ENCODE measurements at regions not wholly inside any gene's neighbourhood (a gene's known extent, or its start where the extent isn't known, plus 50 kb on each side); places are given as distances from the start of the nearest gene placed in this dataset.
A peak's percentile ranks its signal among the peaks of the same experiment; 100 is the strongest.
"Not testable (repeated sequence)": the region's sequence is repeated elsewhere in the genome, so short reads cannot be mapped to it uniquely, and the experiment has no call there.

- DNase-seq (ENCODE audit: low read depth in 4 of 4, low spot score in 3 of 4): no peak
Observed at GRCh38 chr12:116687888-116688287, 50.0 kb downstream of the SPRING1 start.

GRCh38 chr12:116684891-116685290, 53.0 kb downstream of the SPRING1 start:
- no peak for DNase-seq (ENCODE audit: low read depth in 4 of 4, low spot score in 3 of 4)

- no peak for DNase-seq (ENCODE audit: low read depth in 4 of 4, low spot score in 3 of 4)
Observed at GRCh38 chr12:116677202-116677661, 60.6 kb downstream of the SPRING1 start.

- DNase-seq (ENCODE audit: low read depth in 4 of 4, low spot score in 3 of 4): no peak
Observed at GRCh38 chr12:116675339-116676107, 62.3 kb downstream of the SPRING1 start.

DNA sequence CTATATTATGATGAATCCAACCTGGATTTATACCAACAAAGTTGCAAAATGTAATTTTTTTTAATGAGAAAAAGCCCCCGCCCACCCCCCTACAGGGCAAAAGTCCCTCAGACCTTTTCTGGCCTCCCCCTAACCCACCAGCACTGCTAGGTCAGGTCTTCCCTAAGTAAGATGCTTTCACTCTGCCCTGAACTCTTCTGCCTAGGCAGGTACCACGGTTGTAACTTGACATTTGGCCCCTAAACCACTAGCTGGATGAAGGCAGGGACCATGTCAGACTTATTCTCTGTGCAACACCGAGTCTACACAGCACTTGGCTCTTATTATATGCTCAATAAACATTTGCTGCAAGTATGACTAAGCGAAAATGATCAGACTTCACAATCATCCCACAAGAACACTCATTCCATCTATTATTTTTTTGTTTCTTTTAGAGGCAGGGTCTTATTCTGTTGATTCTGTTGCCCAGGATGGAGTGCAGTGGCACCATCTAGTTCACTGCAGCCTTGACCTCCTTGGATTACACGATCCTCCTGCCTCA, 63.2 kb downstream of the SPRING1 start:
- no peak for DNase-seq (ENCODE audit: low read depth in 4 of 4, low spot score in 3 of 4)

GRCh38 chr12:116673681-116674111, 64.2 kb downstream of the SPRING1 start:
- no peak for DNase-seq (ENCODE audit: low read depth in 4 of 4, low spot score in 3 of 4)

GRCh38 chr12:116672842-116673516, 64.9 kb downstream of the SPRING1 start:
- DNase-seq (ENCODE audit: low read depth in 4 of 4, low spot score in 3 of 4): no peak

DNA sequence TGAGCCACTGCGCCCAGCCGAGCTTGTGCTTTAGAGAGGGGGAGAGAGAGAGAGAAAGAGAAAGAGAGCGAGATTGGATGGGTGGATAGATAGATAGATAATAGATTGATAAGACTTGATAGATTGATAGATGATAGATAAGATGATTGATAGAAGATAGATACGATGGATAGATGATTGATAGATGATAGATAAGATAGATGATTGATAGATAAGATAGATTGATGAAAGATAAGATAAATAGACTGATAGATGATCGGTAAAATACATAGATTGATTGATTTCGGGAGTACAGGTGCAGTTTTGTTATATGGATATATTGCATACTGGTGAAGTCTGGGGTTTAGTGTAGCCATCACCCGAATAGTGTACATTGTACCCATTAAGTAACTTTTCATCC, 65.9 kb downstream of the SPRING1 start:
- no peak for DNase-seq (ENCODE audit: low read depth in 4 of 4, low spot score in 3 of 4)

DNA sequence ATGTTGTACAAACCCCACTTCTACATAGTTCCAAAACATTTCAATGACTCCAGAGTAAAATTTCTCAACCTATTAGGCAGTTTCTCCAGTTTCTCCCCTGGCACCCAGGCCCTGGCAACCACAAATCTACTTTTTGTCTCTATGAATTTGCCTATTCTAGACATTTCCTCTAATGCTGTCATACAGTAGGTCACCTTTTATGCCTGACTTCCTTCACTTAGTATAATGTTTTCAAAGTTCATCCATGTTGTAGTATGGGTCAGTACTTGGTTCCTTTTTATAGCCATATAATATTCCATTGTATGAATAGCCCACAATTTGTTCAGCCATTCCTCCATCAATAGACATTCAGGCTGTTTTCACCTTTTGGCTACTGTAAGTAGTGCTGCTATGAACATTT, 67.0 kb downstream of the SPRING1 start:
- DNase-seq (ENCODE audit: low read depth in 4 of 4, low spot score in 3 of 4): no peak

GRCh38 chr12:116667752-116668151, 70.1 kb downstream of the SPRING1 start:
- DNase-seq (ENCODE audit: low read depth in 4 of 4, low spot score in 3 of 4): no peak

DNA sequence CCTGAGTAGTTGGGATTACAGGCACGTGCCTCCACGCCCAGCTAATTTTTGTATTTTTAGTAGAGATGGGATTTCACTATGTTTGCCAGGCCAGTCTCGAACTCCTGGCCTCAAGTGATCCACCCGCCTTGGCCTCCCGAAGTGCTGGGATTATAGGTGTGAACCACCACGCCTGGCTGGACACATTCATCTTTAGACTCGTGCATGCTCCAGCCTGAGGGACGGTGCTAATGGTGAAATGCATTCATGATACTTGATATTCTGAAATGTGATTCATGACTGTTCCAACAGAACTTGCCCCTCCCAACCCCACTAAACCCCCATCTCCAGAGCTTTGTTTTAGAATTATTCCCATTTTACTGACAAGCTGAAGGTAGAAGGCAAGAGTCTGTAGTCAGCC, 71.0 kb downstream of the SPRING1 start:
- not testable (repeated sequence) for DNase-seq (ENCODE audit: low read depth in 4 of 4, low spot score in 3 of 4)

DNA sequence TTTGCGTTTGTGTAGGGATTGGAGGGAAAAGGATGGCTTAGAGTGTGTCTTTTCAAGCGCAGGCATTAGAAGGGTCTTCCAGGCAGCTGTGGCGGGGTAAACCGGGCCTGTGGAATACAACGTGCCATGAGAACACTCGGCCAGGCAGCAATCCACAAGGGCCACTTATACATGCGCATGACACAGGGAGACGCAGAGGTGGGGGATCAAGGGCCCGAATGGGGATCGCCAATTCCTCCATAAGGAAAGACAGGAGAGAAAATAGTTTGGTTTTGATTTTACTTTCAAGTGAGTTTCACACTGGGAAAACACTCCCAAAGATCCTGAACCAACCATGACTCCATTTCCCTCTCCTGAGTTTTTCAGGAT, 71.6 kb downstream of the SPRING1 start:
- no peak for DNase-seq (ENCODE audit: low read depth in 4 of 4, low spot score in 3 of 4)

DNA sequence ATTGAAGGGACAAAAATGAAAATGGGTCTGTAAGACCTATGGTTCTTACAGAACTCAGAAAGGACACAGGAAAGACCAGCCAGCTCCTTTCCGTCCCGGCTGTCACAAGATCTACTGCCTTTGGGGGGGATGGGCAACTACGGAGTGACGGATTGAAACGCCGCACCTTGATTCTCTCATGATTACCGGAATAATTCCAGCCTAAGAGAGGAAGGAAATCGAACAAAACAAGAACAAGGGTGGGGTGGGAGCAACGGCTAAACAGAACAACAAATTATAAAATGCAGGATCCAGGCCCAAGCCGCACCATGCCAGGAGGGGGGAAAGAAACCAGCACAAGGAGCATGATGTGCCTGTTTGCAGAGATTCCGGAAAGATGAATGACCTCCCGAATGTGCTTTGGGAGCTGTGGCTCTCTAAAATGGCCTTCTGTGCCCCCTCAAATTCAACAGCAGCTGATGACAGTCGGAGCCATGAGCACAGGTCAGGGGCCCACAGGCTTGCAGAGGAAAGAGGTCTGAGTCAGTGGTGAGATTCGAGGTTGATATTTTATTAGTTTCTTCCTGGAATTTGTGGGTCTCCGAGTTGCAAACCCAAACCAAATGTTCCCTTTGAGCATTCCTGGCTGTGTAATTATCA, 72.1 kb downstream of the SPRING1 start:
- no peak for DNase-seq (ENCODE audit: low read depth in 4 of 4, low spot score in 3 of 4)

DNA sequence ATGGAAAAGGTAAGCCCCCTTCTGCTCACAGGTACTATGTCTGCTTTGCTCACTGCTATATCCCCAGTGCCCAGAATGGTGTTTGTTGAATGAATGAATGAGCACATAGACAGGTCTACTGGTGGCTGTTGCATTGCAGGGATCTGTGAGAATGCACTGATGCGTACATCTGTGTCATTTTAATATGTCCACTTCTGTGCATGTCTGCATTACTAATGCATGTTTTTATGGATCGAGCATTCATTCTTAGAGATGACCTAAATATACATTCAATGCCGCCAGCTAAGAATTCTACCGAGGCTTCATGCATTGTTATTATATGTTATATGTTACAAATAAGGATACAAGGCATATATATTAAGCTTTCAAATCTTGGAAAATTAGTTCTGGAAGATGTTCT, 73.8 kb downstream of the SPRING1 start:
- DNase-seq (ENCODE audit: low read depth in 4 of 4, low spot score in 3 of 4): no peak

GRCh38 chr12:116662612-116663144, 75.2 kb downstream of the SPRING1 start:
- DNase-seq (ENCODE audit: low read depth in 4 of 4, low spot score in 3 of 4): peak in 1 of 4 donors; percentile 22

DNA sequence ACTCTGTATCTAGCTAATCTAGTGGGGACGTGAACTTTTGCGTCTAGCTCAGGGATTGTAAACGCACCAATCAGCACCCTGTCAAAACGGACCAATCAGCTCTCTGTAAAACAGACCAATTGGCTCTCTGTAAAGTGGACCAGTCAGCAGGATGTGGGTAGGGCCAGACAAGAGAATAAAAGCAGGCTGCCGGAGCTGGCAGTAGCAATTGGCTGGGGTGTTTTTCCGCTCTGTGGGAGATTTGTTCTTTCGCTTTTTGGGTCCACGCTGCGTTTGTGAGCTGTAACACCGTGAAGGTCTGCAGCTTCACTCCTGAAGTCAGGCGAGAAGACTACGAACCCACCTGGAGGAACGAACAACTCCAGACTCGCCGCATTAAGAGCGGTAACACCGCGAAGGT, 76.5 kb downstream of the SPRING1 start:
- no peak for DNase-seq (ENCODE audit: low read depth in 4 of 4, low spot score in 3 of 4)

- not testable (repeated sequence) for DNase-seq (ENCODE audit: low read depth in 4 of 4, low spot score in 3 of 4)
Observed at GRCh38 chr12:116660740-116661139, 77.1 kb downstream of the SPRING1 start.

DNA sequence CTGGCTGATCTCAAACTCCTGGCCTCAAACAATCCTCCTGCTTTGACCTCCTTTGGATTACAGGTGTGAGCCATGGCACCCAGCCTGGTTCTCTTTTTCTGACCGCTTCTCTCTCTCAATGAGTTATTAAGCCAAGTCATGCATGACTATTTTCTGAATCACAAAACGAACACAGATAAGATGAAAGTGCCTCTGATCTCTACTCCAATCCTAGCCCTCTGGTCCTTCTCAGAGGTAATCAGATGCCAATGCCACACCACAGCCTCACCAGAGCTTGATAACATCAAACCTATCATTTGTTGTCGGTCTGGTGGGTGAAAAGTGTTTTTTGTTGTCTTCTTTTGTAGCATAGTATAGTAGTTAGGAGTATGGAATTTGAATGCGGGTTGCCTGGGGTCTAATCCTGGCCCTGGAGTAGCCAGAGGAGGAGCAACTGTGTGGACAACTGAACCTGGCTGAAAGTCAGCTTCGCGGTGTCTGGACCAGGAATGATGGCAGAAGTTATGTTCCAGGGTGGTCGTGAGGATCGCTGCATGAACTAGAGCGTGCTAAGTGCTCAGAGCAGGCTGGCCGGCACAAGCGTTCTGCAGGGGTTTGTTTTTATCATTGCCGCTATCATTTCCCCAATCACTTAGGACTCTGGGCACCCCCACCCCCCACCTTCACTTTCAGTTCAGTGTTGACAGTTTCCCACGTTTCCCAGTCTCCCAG, 77.9 kb downstream of the SPRING1 start:
- DNase-seq (ENCODE audit: low read depth in 4 of 4, low spot score in 3 of 4): no peak

DNA sequence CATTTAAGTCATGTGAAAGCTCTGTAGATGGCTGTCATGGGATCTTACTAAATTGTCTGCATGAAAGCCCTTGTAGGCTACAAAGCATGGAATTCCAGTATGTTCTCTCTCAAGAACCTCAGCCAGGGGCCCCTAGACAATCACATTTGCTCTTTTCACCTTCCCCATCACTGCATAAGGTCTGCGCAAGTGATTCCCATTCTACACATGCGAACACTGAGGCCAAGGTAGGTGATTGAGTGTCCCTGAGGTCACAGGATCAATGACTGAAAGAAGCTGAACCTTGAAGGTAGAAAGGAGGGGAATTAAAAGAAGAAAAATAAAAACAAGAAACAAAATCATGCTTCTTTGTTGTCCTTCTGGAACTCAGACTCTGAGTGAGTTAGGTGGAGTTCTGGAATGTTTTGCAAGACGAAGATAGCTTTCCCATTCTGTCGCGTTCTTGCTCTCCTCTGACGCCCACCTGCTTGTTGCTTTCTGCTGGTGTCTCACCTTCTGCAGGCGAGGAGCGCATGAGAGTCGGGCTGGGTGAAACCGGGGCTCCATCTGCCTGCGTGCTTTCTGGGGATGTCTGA, 79.9 kb downstream of the SPRING1 start:
- no peak for DNase-seq (ENCODE audit: low read depth in 4 of 4, low spot score in 3 of 4)

DNA sequence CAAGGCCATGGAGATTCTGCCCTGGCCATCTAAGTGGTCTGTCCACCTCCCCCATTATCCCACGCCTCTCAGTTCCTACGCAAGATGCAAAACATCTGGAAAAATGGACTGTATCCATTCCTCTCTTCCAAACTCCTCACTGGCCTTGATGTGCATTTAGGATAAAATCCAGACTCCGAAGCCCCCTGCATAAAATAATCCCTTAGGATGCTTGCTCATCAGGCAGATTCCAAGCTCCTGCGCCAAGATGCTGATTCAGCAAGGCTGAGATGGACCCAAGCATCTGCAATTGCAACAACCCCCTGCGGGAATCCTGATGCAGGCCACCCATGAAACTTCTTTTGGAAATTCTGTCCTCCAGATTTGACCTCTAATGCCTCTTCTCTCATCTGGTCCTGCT, 81.6 kb downstream of the SPRING1 start:
- DNase-seq (ENCODE audit: low read depth in 4 of 4, low spot score in 3 of 4): no peak

Data from left renal pelvis (tissue), 4 donors.